GM18505 (cell line): ENCODE measurements at regions not wholly inside any gene's neighbourhood (a gene's known extent, or its start where the extent isn't known, plus 50 kb on each side); places are given as distances from the start of the nearest gene placed in this dataset.
A peak's percentile ranks its signal among the peaks of the same experiment; 100 is the strongest.
"Not testable (repeated sequence)": the region's sequence is repeated elsewhere in the genome, so short reads cannot be mapped to it uniquely, and the experiment has no call there.

Source experiments
- ATAC-seq: cut with Tn5 transposase; IDR thresholded peaks from one replicate; pipeline ENCODE4 v1.9.1; 2021; ENCODE audit not compliant: unreplicated experiment
- POLR2A ChIP-seq: IDR thresholded peaks from 4 replicates; pipeline ENCODE4 v1.6.1; 2011; ENCODE audit warnings: borderline replicate concordance; ENCODE audit not compliant: insufficient read depth, insufficient read length; ENCODE audit errors: extremely low read depth

GRCh38 chr13:28582892-28583240 is 76.1 kb upstream of the POMP start:
- TF ChIP-seq POLR2A = no peak
- ATAC-seq = no peak

GRCh38 chr13:28582225-28582891 is 76.6 kb upstream of the POMP start:
- no peak for ATAC-seq
- TF ChIP-seq POLR2A = no peak

- no peak for ATAC-seq
- TF ChIP-seq POLR2A = no peak
Measured at GRCh38 chr13:28581451-28581850, 77.5 kb upstream of the POMP start.

GRCh38 chr13:28579736-28580135 is 79.2 kb upstream of the POMP start:
- no peak for TF ChIP-seq POLR2A
- no peak for ATAC-seq

GRCh38 chr13:28579322-28579721 is 79.6 kb upstream of the POMP start:
- TF ChIP-seq POLR2A = no peak
- ATAC-seq = no peak

- no peak for TF ChIP-seq POLR2A
- no peak for ATAC-seq
Measured at GRCh38 chr13:28576067-28576466, 81.1 kb upstream of the FLT1 start.

GRCh38 chr13:28575200-28575599 is 80.3 kb upstream of the FLT1 start:
- no peak for ATAC-seq
- no peak for TF ChIP-seq POLR2A

- no peak for ATAC-seq
- TF ChIP-seq POLR2A = no peak
Measured at GRCh38 chr13:28574617-28575142, 79.8 kb upstream of the FLT1 start.

- ATAC-seq = no peak
Measured at GRCh38 chr13:28573595-28574373, 78.9 kb upstream of the FLT1 start.

GRCh38 chr13:28572871-28573270 is 77.9 kb upstream of the FLT1 start:
- no peak for TF ChIP-seq POLR2A
- no peak for ATAC-seq

More at GRCh38 chr13:28573595-28574373, 78.9 kb upstream of the FLT1 start:
- no peak for TF ChIP-seq POLR2A

- not testable (repeated sequence) for ATAC-seq
Measured at GRCh38 chr13:28570356-28570755, 75.4 kb upstream of the FLT1 start.

GRCh38 chr13:28569886-28570285 is 75.0 kb upstream of the FLT1 start:
- ATAC-seq = no peak
- TF ChIP-seq POLR2A = no peak

- peak; percentile 62 for ATAC-seq
- no peak for TF ChIP-seq POLR2A
Measured at GRCh38 chr13:28568286-28568685, 73.4 kb upstream of the FLT1 start.

GRCh38 chr13:28566891-28567290 is 72.0 kb upstream of the FLT1 start:
- no peak for TF ChIP-seq POLR2A
- no peak for ATAC-seq
